ENCODE measurements at regions not wholly inside any gene's neighbourhood (a gene's known extent, or its start where the extent isn't known, plus 50 kb on each side); places are given as distances from the start of the nearest gene placed in this dataset.
"Not testable (repeated sequence)": the region's sequence is repeated elsewhere in the genome, so short reads cannot be mapped to it uniquely, and the experiment has no call there.

- H3K4me3 Mint-ChIP-seq: no peak overlapping the region
- no peak overlapping the region for H3K27ac Mint-ChIP-seq
- H3K36me3 Mint-ChIP-seq: no peaks in the 10 kb centered on the region
- H3K4me1 Mint-ChIP-seq: peaks cover 1% of the 10 kb centered on the region
- TF ChIP-seq CTCF (IDR thresholded peaks at IDR 0.05; ENCODE audit: unreplicated experiment): no peak
- H3K9me3 Mint-ChIP-seq: no peaks in the 10 kb centered on the region
- peaks cover 9% of the 10 kb centered on the region for H3K27me3 Mint-ChIP-seq (ENCODE audit: low read depth)
- DNase-seq (ENCODE audit: low spot score in 2 of 2, unreplicated experiment in 2 of 2): no peak
Measured at GRCh38 chr5:96533371-96533770, 100.3 kb upstream of the PCSK1 start.

- H3K4me3 Mint-ChIP-seq: no peak overlapping the region
- DNase-seq (ENCODE audit: low spot score in 2 of 2, unreplicated experiment in 2 of 2): no peak
Measured at GRCh38 chr5:96537386-96537785, 104.3 kb upstream of the PCSK1 start.

GRCh38 chr5:96538808-96539250 is 105.8 kb upstream of the PCSK1 start:
- Mint-ChIP-seq H3K27ac (no peak overlapping the region), H3K36me3 (no peaks in the 10 kb centered on the region), H3K4me1 (no peaks in the 10 kb centered on the region), H3K27me3 (ENCODE audit: low read depth) (peaks cover 6% of the 10 kb centered on the region), H3K9me3 (peaks cover 2% of the 10 kb centered on the region), H3K4me3 (no peak overlapping the region)
- no peak for TF ChIP-seq CTCF (IDR thresholded peaks at IDR 0.05; ENCODE audit: unreplicated experiment)
- DNase-seq (ENCODE audit: low spot score in 2 of 2, unreplicated experiment in 2 of 2): no peak

More at GRCh38 chr5:96537386-96537785, 104.3 kb upstream of the PCSK1 start:
- no peaks in the 10 kb centered on the region for H3K36me3 Mint-ChIP-seq
- no peaks in the 10 kb centered on the region for H3K4me1 Mint-ChIP-seq
- peaks cover 6% of the 10 kb centered on the region for H3K27me3 Mint-ChIP-seq (ENCODE audit: low read depth)
- no peaks in the 10 kb centered on the region for H3K9me3 Mint-ChIP-seq
- H3K27ac Mint-ChIP-seq: no peak overlapping the region
- no peak for TF ChIP-seq CTCF (IDR thresholded peaks at IDR 0.05; ENCODE audit: unreplicated experiment)

GRCh38 chr5:96546120-96546519 is 113.1 kb upstream of the PCSK1 start:
- no peaks in the 10 kb centered on the region for H3K4me1 Mint-ChIP-seq
- TF ChIP-seq CTCF (IDR thresholded peaks at IDR 0.05; ENCODE audit: unreplicated experiment): no peak
- DNase-seq (ENCODE audit: low spot score in 2 of 2, unreplicated experiment in 2 of 2): no peak
- peaks cover 11% of the 10 kb centered on the region for H3K27me3 Mint-ChIP-seq (ENCODE audit: low read depth)
- peaks cover 10% of the 10 kb centered on the region for H3K9me3 Mint-ChIP-seq
- no peaks in the 10 kb centered on the region for H3K36me3 Mint-ChIP-seq
- H3K27ac Mint-ChIP-seq: no peak overlapping the region
- no peak overlapping the region for H3K4me3 Mint-ChIP-seq

- H3K27ac Mint-ChIP-seq: no peak overlapping the region
- peaks cover 10% of the 10 kb centered on the region for H3K9me3 Mint-ChIP-seq
- no peak for DNase-seq (ENCODE audit: low spot score in 2 of 2, unreplicated experiment in 2 of 2)
- no peaks in the 10 kb centered on the region for H3K36me3 Mint-ChIP-seq
- H3K4me3 Mint-ChIP-seq: no peak overlapping the region
- TF ChIP-seq CTCF (IDR thresholded peaks at IDR 0.05; ENCODE audit: unreplicated experiment): no peak
- no peaks in the 10 kb centered on the region for H3K4me1 Mint-ChIP-seq
- peaks cover 18% of the 10 kb centered on the region for H3K27me3 Mint-ChIP-seq (ENCODE audit: low read depth)
Measured at GRCh38 chr5:96547486-96547885, 114.4 kb upstream of the PCSK1 start.

- DNase-seq (ENCODE audit: low spot score in 2 of 2, unreplicated experiment in 2 of 2): no peak
- Mint-ChIP-seq H3K9me3 (peaks cover 7% of the 10 kb centered on the region), H3K4me3 (no peak overlapping the region), H3K27ac (no peak overlapping the region), H3K4me1 (no peaks in the 10 kb centered on the region), H3K27me3 (ENCODE audit: low read depth) (peaks cover 18% of the 10 kb centered on the region), H3K36me3 (no peaks in the 10 kb centered on the region)
- no peak for TF ChIP-seq CTCF (IDR thresholded peaks at IDR 0.05; ENCODE audit: unreplicated experiment)
Measured at GRCh38 chr5:96548905-96549304, 113.3 kb upstream of the CAST start.

- DNase-seq (ENCODE audit: low spot score in 2 of 2, unreplicated experiment in 2 of 2); H3K4me3 Mint-ChIP-seq; H3K27me3 Mint-ChIP-seq (ENCODE audit: low read depth); H3K9me3 Mint-ChIP-seq; H3K27ac Mint-ChIP-seq; H3K4me1 Mint-ChIP-seq; H3K36me3 Mint-ChIP-seq: not testable (repeated sequence)
Measured at GRCh38 chr5:96560857-96561256, 101.3 kb upstream of the CAST start.
